Midbrain (tissue), 1 donor: ENCODE measurements at regions not wholly inside any gene's neighbourhood (a gene's known extent, or its start where the extent isn't known, plus 50 kb on each side); places are given as distances from the start of the nearest gene placed in this dataset.
"Not testable (repeated sequence)": the region's sequence is repeated elsewhere in the genome, so short reads cannot be mapped to it uniquely, and the experiment has no call there.

Source experiments
- DNase-seq: peaks from one replicate; lab custom pipeline; 2025; lab: John Stamatoyannopoulos, UW

- peak; percentile 1 for DNase-seq
Measured at GRCh38 chr2:183614799-183615435, 490.7 kb downstream of the NUP35 start.

DNA sequence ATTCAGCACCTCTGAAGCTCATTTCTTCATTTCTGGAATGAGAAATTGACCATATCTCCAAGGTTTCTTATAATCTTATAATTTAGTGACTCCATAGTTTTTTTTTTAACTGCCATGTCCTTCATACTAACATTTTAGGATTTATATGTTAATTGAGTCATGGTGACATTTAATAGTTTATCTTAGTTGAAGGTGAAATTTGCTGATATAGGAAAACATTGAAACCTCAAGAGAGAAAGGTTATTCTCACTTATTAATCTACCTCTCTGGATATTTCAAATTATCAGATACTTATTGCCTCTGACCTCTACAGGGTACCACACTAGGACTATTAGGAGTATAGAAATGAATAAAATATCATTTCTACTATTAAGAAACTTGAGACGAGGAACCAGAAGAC lies 499.0 kb downstream of the NUP35 start:
- DNase-seq = no peak

DNA sequence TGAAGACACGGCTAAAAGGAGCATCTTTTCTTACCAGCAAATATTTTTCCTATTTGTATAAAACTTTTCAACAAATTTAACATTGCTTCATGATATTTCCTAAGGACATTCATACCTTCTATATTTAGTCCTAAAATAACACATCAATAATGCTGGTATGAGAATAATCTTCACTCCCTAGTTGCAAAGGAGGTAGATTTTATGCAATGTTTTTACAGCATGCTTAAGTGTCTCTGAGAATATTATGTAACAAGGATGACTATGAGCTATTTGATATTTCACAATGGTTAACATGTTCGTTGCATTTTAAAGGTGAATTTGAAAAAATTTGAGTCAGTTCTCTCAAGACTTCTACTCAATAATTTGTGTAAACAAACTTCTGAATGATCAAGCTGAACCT lies 506.7 kb downstream of the NUP35 start:
- no peak for DNase-seq

- no peak for DNase-seq
Measured at GRCh38 chr2:183656121-183656520, 531.9 kb downstream of the NUP35 start.

- no peak for DNase-seq
Measured at GRCh38 chr2:183665425-183665824, 541.2 kb downstream of the NUP35 start.

DNA sequence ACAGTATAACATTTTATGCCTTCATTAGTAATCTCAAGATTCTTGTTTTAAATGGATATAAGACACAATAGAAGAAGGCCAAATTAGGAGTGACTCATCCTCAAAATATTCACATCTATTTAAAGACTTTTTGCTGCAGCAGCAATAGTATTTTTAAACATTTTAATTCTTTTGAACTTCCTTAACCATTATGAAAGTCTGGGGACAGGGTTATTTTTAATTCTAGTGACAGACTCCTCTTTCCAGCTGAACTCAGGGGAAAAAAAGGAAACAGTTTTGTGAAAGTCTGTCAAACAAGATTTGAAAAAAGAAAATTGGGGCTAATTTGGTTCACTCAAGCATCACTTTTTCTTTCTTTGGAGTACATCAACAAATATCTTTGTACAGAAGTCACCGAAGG lies 541.8 kb downstream of the NUP35 start:
- no peak for DNase-seq

- no peak for DNase-seq
Measured at GRCh38 chr2:183671233-183671632, 547.0 kb downstream of the NUP35 start.

DNA sequence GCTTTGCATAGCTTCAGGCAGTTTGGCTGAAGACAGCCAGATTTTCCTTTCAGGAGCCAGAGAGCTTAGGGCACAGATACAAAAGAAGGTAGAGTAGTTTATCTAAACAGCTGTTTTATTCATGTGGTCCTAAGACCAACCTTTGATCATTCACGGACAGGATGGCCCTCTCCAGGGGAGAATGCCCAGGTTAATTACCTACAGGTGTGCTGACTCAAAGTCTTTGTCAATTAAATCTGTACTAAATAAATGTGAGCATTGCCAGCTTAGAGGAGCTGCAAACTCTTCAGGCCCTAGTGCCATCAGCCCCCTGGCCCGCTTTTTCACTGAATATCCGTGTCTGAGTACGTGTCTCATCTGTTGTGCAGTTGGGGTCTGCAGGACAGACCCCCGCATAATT lies 554.7 kb downstream of the NUP35 start:
- DNase-seq = no peak

GRCh38 chr2:183680573-183680972 lies 556.3 kb downstream of the NUP35 start:
- no peak for DNase-seq

DNA sequence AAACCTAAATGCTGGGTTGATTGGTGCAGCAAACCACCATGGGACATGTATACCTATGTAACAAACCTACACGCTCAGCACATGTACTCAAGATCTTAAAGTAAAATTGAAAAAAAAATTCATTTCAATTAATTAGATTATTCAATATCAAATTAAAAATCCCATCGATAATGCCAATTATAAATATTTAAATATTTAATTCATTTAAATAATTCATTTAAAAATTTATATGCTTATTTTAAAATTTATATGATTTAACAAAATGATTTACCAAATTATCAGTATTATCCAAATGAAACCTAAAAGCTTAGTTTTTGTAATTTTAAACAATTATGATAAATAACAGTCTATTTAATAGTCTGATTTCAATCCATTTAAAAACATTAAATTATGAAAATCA lies 560.4 kb downstream of the NUP35 start:
- no peak for DNase-seq

- no peak for DNase-seq
Measured at GRCh38 chr2:183696028-183696427, 571.8 kb downstream of the NUP35 start.

GRCh38 chr2:183709829-183710228 lies 585.6 kb downstream of the NUP35 start:
- DNase-seq = no peak

- no peak for DNase-seq
Measured at GRCh38 chr2:183718246-183718645, 594.0 kb downstream of the NUP35 start.

DNA sequence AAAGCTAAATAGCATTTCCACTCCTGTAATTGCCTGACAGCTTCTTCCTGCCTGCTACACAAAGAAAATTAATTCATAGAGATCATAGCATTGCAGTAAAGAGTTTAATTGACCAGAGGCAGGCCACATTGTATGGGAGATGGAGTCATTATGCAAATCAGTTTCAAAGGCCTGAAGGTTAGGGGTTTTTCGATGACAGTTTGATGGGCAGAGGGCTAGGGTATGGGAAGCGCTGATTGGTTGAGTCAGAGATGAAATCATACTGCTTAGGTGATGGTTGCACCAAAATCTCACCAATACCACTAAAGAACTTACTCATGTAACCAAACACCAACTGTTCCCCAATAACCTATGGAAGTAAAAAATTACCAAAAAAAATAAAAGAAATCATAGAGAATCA lies 599.0 kb downstream of the NUP35 start:
- no peak for DNase-seq

DNA sequence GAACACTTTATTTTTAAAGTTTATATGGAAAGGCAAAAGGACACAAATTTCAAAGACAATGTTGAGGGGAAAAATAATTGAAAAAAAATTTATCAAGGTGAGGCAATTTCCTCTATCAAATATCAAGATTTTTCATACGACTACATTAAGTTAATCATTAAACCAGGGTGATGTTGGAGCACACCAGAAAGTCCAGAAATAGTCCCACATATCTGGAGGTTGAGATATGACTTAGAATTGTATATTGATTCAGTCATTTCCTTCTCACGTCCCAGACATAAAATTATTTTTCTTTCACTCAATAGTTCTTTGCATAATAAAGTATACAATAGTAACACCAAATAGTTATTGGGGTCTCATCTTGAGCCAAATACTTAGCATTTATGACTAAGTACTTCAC lies 605.1 kb downstream of the NUP35 start:
- DNase-seq = no peak

DNA sequence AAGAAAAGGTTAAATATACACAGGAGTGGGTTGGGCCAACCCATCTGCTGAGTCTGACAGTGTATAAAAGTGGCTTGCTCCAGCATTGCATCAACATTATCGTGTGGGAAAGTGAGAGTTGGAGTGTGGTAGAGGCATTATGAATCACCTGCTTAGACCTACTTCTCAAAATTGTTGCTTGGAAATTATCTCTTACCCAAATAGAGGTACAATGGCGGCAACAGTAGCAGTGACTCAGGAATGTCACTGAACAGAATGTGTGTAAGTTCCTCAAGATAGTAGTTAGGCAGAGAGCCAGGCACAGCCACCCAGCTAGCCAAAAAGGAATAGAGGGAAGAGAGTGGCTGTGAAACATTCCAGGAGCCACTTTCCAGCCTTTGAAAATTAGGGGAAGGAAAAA lies 616.0 kb downstream of the NUP35 start:
- no peak for DNase-seq

DNA sequence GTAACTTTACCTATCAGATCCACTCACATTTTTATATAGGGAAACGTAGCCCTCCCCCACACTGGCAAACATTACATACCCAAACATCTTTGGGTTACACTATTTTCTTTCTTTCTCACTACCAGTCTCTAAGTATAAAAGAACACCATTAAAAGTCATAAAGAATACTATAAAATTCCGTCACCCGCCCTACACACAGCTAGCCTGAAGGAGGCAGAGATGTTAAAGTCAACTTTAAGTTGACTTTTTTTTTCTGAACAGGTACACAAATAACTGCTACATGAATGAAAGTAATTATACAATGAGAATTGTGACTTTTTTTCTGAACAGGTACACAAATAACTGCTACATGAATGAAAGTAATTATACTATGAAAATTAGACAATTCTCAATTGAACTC lies 628.3 kb downstream of the NUP35 start:
- DNase-seq = no peak

- DNase-seq = no peak
Measured at GRCh38 chr2:183759033-183759432, 634.8 kb downstream of the NUP35 start.

- no peak for DNase-seq
Measured at GRCh38 chr2:183773775-183774174, 649.5 kb downstream of the NUP35 start.

DNA sequence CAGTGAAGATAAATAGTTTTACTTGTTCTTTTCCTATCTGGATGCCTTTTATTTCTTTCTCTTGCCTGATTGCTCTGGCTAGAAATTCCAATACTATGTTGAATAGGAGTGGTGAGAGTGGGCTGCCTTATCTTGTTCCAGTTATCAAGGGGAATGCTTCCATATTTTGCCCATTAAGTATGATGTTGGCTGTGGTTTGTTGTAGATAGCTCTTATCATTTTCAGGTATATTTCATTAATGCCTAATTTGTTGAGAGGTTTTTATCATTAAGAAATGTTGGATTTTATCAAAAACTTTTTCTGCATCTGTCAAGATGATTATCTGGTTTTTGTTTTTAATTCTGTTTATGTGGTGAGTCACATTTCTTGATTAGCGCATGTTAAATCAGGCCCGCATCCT lies 655.8 kb downstream of the NUP35 start:
- DNase-seq = no peak

DNA sequence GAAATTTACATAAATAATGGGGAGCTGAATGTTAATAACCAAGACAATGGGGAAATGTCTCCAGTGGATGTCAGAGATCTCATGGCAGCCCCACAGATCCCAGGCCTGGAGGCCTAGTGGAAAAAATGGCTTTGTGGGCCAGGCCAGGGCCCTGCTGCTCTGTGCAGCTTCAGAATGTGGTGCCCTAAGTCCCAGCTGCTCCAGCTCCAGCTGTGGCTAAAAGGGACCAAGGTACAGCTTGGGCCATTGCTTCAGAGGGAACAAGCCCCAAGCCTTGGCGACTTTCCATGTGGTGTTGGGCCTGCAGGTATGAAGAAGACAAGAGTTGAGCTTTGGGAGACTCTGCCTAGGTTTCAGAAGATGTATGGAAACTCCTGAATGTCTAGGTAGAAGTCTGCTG lies 658.2 kb downstream of the NUP35 start:
- DNase-seq = no peak

DNA sequence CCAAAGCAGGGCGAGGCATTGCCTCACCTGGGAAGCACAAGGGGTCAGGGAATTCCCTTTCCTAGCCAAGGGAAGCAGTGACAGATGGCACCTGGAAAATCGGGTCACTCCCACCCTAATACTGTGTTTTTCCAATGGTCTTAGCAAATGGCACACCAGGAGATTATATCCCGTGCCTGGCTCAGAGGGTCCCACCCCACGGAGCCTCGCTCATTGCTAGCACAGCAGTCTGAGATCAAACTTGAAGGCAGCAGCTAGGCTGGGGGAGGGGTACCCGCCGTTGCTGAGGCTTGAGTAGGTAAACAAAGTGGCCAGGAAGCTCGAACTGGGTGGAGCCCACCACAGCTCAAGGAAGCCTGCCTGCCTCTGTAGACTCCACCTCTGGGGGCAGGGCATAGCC lies 664.6 kb downstream of the NUP35 start:
- DNase-seq = not testable (repeated sequence)

- not testable (repeated sequence) for DNase-seq
Measured at GRCh38 chr2:183792165-183792924, 668.1 kb downstream of the NUP35 start.

DNA sequence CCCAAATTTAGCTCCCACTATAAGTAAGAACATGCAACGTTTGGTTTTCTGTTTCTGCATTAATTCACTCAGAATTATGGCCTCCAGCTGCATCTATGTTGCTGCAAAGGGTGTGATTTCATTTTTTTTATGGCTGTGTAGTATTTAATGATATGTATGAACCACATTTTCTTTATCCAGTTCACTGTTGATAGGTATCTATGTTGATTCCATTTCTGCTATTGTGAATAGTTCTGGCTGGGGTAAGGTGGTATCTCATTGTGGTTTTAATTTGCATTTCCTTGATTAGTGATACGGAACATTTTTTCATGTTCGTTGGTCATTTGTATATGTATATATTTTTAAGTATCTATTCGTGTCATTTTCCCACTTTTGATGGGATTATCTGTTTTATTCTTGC lies 674.3 kb downstream of the NUP35 start:
- DNase-seq = no peak
